GM23248 (cell line): ENCODE measurements at regions not wholly inside any gene's neighbourhood (a gene's known extent, or its start where the extent isn't known, plus 50 kb on each side); places are given as distances from the start of the nearest gene placed in this dataset.

ENCODE experiments used
- EZH2 ChIP-seq: fragments of 200-600 bp; sonication (generic); IDR thresholded peaks from 2 replicates; pipeline ENCODE4 v1.6.1; 2018; ENCODE audit warnings: antibody characterized with exemption, mild to moderate bottlenecking; ENCODE audit not compliant: insufficient read depth, poor library complexity, severe bottlenecking
- EZH2phosphoT487 ChIP-seq: fragments of 200-600 bp; sonication (generic); IDR thresholded peaks from 2 replicates; pipeline ENCODE4 v1.6.1; 2018; ENCODE audit warnings: antibody characterized with exemption, moderate library complexity, mild to moderate bottlenecking, low read depth; ENCODE audit not compliant: insufficient read depth

GRCh38 chr4:114163051-114163450 lies 183.6 kb upstream of the ARSJ start:
- TF ChIP-seq EZH2 (no peak), EZH2phosphoT487 (no peak)
